Amniotic epithelial cell (primary cell): ENCODE measurements at regions not wholly inside any gene's neighbourhood (a gene's known extent, or its start where the extent isn't known, plus 50 kb on each side); places are given as distances from the start of the nearest gene placed in this dataset.
"Not testable (repeated sequence)": the region's sequence is repeated elsewhere in the genome, so short reads cannot be mapped to it uniquely, and the experiment has no call there.

ENCODE experiments used
- DNase-seq: peaks from one replicate; pipeline ENCODE4 v3.0.0-alpha.2; 2010; ENCODE audit warnings: low read depth

- no peak for DNase-seq
These were observed 55.6 kb downstream of the SOWAHC start for GRCh38 chr2:109669731-109670130.

GRCh38 chr2:109670556-109671411, 56.6 kb downstream of the SOWAHC start:
- DNase-seq: no peak

- DNase-seq: no peak
These were observed 60.9 kb downstream of the SOWAHC start for GRCh38 chr2:109674894-109675534.

- DNase-seq: no peak
These were observed 61.6 kb downstream of the SOWAHC start for GRCh38 chr2:109675666-109676345.

- DNase-seq: no peak
These were observed 62.3 kb downstream of the SOWAHC start for GRCh38 chr2:109676346-109676902.

GRCh38 chr2:109677121-109677731, 63.1 kb downstream of the SOWAHC start:
- not testable (repeated sequence) for DNase-seq

GRCh38 chr2:109677835-109678580, 63.8 kb downstream of the SOWAHC start:
- no peak for DNase-seq

GRCh38 chr2:109678724-109679201, 64.6 kb downstream of the SOWAHC start:
- DNase-seq: not testable (repeated sequence)

- no peak for DNase-seq
These were observed 65.1 kb downstream of the SOWAHC start for GRCh38 chr2:109679225-109679624.

- DNase-seq: peak; percentile 29
These were observed 65.5 kb downstream of the SOWAHC start for GRCh38 chr2:109679626-109680025.

GRCh38 chr2:109680523-109681297, 66.5 kb downstream of the SOWAHC start:
- DNase-seq: peak; percentile 30

GRCh38 chr2:109681633-109682380, 67.6 kb downstream of the SOWAHC start:
- no peak for DNase-seq

- DNase-seq: no peak
These were observed 69.3 kb downstream of the SOWAHC start for GRCh38 chr2:109683452-109683851.

GRCh38 chr2:109685453-109685852, 71.3 kb downstream of the SOWAHC start:
- peak; percentile 55 for DNase-seq

GRCh38 chr2:109686921-109687320, 72.8 kb downstream of the SOWAHC start:
- DNase-seq: no peak

- DNase-seq: no peak
These were observed 75.2 kb downstream of the SOWAHC start for GRCh38 chr2:109689182-109689930.

GRCh38 chr2:109689973-109690372, 75.8 kb downstream of the SOWAHC start:
- no peak for DNase-seq

- DNase-seq: no peak
These were observed 76.3 kb downstream of the SOWAHC start for GRCh38 chr2:109690457-109690821.
